ENCODE measurements at regions not wholly inside any gene's neighbourhood (a gene's known extent, or its start where the extent isn't known, plus 50 kb on each side); places are given as distances from the start of the nearest gene placed in this dataset.

GRCh38 chr12:30202521-30203254 lies 418.9 kb upstream of the TMTC1 start:
- H3K4me3 Mint-ChIP-seq = no peak overlapping the region
- Histone ChIP-seq H3K9me3 (ENCODE audit: control insufficient read depth in 1 of 2, low read length in 2 of 2) (no peaks in the 10 kb centered on the region), H3K4me3 (ENCODE audit: low read length in 2 of 2) (no peak overlapping the region), H3K27me3 (ENCODE audit: insufficient read depth, low read length) (no peaks in the 10 kb centered on the region), H3K4me1 (ENCODE audit: insufficient read depth, low read length) (no peaks in the 10 kb centered on the region), H3K36me3 (ENCODE audit: insufficient read depth, low read length) (no peaks in the 10 kb centered on the region), H3K27ac (ENCODE audit: low read depth, low read length) (no peak overlapping the region)
- H3K27me3 Mint-ChIP-seq = peaks cover 0 to 6% of the 10 kb centered on the region in 2 donors
- H3K27ac Mint-ChIP-seq = no peak overlapping the region
- POLR2A ChIA-PET (ENCODE audit: partially characterized antibody) = no interaction called here
- H3K36me3 Mint-ChIP-seq = no peaks in the 10 kb centered on the region
- intact Hi-C loops (cut with micrococcal nuclease) = no loop called here
- H3K9me3 Mint-ChIP-seq = peaks cover 0 to 1% (median 0%) of the 10 kb centered on the region in 8 donors
- no peaks in the 10 kb centered on the region for H3K4me1 Mint-ChIP-seq
- CTCF ChIA-PET (ENCODE audit: partially characterized antibody) = no interaction called here
- no peak for DNase-seq

GRCh38 chr12:30201301-30202160 lies 417.8 kb upstream of the TMTC1 start:
- no peak overlapping the region for H3K4me3 ChIP-seq (ENCODE audit: low read length in 2 of 2)
- H3K4me1 ChIP-seq (ENCODE audit: insufficient read depth, low read length) = no peaks in the 10 kb centered on the region
- H3K9me3 Mint-ChIP-seq = peaks cover 0 to 1% (median 0%) of the 10 kb centered on the region in 8 donors
- H3K36me3 Mint-ChIP-seq = no peaks in the 10 kb centered on the region
- H3K4me1 Mint-ChIP-seq = no peaks in the 10 kb centered on the region
- CTCF ChIA-PET (ENCODE audit: partially characterized antibody) = no interaction called here
- H3K27ac ChIP-seq (ENCODE audit: low read depth, low read length) = no peak overlapping the region
- H3K36me3 ChIP-seq (ENCODE audit: insufficient read depth, low read length) = no peaks in the 10 kb centered on the region
- no peaks in the 10 kb centered on the region for H3K27me3 ChIP-seq (ENCODE audit: insufficient read depth, low read length)
- intact Hi-C loops (cut with micrococcal nuclease) = no loop called here
- H3K27ac Mint-ChIP-seq = no peak overlapping the region
- POLR2A ChIA-PET (ENCODE audit: partially characterized antibody) = no interaction called here
- no peak for DNase-seq
- no peak overlapping the region for H3K4me3 Mint-ChIP-seq
- no peaks in the 10 kb centered on the region for H3K9me3 ChIP-seq (ENCODE audit: control insufficient read depth in 1 of 2, low read length in 2 of 2)
- H3K27me3 Mint-ChIP-seq = peaks cover 0 to 6% of the 10 kb centered on the region in 2 donors

- ChIA-PET POLR2A (ENCODE audit: partially characterized antibody) (no interaction called here), CTCF (ENCODE audit: partially characterized antibody) (no interaction called here)
- Mint-ChIP-seq H3K36me3 (no peaks in the 10 kb centered on the region), H3K9me3 (peaks cover 0 to 1% (median 0%) of the 10 kb centered on the region in 8 donors), H3K4me3 (no peak overlapping the region), H3K27me3 (peaks cover 0 to 6% of the 10 kb centered on the region in 2 donors), H3K27ac (no peak overlapping the region), H3K4me1 (no peaks in the 10 kb centered on the region)
- intact Hi-C loops (cut with micrococcal nuclease) = no loop called here
- no peaks in the 10 kb centered on the region for H3K36me3 ChIP-seq (ENCODE audit: insufficient read depth, low read length)
- no peaks in the 10 kb centered on the region for H3K27me3 ChIP-seq (ENCODE audit: insufficient read depth, low read length)
- no peak overlapping the region for H3K4me3 ChIP-seq (ENCODE audit: low read length in 2 of 2)
- H3K9me3 ChIP-seq (ENCODE audit: control insufficient read depth in 1 of 2, low read length in 2 of 2) = no peaks in the 10 kb centered on the region
- H3K4me1 ChIP-seq (ENCODE audit: insufficient read depth, low read length) = no peaks in the 10 kb centered on the region
- DNase-seq = no peak
- H3K27ac ChIP-seq (ENCODE audit: low read depth, low read length) = no peak overlapping the region
Measured at GRCh38 chr12:30200864-30201263, 417.1 kb upstream of the TMTC1 start.

GRCh38 chr12:30197392-30198057 lies 413.8 kb upstream of the TMTC1 start:
- Mint-ChIP-seq H3K27ac (no peak overlapping the region), H3K9me3 (no peaks in the 10 kb centered on the region), H3K27me3 (peaks cover 0 to 6% of the 10 kb centered on the region in 2 donors), H3K36me3 (no peaks in the 10 kb centered on the region), H3K4me1 (no peaks in the 10 kb centered on the region), H3K4me3 (no peak overlapping the region)
- no peak for DNase-seq
- POLR2A ChIA-PET (ENCODE audit: partially characterized antibody) = no interaction called here
- Histone ChIP-seq H3K27me3 (ENCODE audit: insufficient read depth, low read length) (no peaks in the 10 kb centered on the region), H3K4me3 (ENCODE audit: low read length in 2 of 2) (no peak overlapping the region), H3K9me3 (ENCODE audit: control insufficient read depth in 1 of 2, low read length in 2 of 2) (no peaks in the 10 kb centered on the region), H3K36me3 (ENCODE audit: insufficient read depth, low read length) (no peaks in the 10 kb centered on the region), H3K4me1 (ENCODE audit: insufficient read depth, low read length) (no peaks in the 10 kb centered on the region), H3K27ac (ENCODE audit: low read depth, low read length) (no peak overlapping the region)
- intact Hi-C loops (cut with micrococcal nuclease) = no loop called here
- CTCF ChIA-PET (ENCODE audit: partially characterized antibody) = no interaction called here

- intact Hi-C loops (cut with micrococcal nuclease) = no loop called here
- H3K4me1 Mint-ChIP-seq = no peaks in the 10 kb centered on the region
Measured at GRCh38 chr12:30191696-30192455, 408.1 kb upstream of the TMTC1 start.

GRCh38 chr12:30188602-30189326 lies 405.0 kb upstream of the TMTC1 start:
- Histone ChIP-seq H3K9me3 (ENCODE audit: control insufficient read depth in 1 of 2, low read length in 2 of 2) (no peaks in the 10 kb centered on the region), H3K36me3 (ENCODE audit: insufficient read depth, low read length) (no peaks in the 10 kb centered on the region), H3K27me3 (ENCODE audit: insufficient read depth, low read length) (no peaks in the 10 kb centered on the region), H3K27ac (ENCODE audit: low read depth, low read length) (no peak overlapping the region), H3K4me1 (ENCODE audit: insufficient read depth, low read length) (no peaks in the 10 kb centered on the region), H3K4me3 (ENCODE audit: low read length in 2 of 2) (no peak overlapping the region)
- H3K27ac Mint-ChIP-seq = no peak overlapping the region
- CTCF ChIA-PET (ENCODE audit: partially characterized antibody) = no interaction called here
- no peaks in the 10 kb centered on the region for H3K27me3 Mint-ChIP-seq
- intact Hi-C loops (cut with micrococcal nuclease) = no loop called here
- no peak overlapping the region for H3K4me3 Mint-ChIP-seq
- H3K36me3 Mint-ChIP-seq = no peaks in the 10 kb centered on the region
- no peak for DNase-seq
- no peaks in the 10 kb centered on the region for H3K9me3 Mint-ChIP-seq
- POLR2A ChIA-PET (ENCODE audit: partially characterized antibody) = no interaction called here
- H3K4me1 Mint-ChIP-seq = no peaks in the 10 kb centered on the region

More at GRCh38 chr12:30191696-30192455, 408.1 kb upstream of the TMTC1 start:
- ChIA-PET CTCF (ENCODE audit: partially characterized antibody) (no interaction called here), POLR2A (ENCODE audit: partially characterized antibody) (no interaction called here)
- H3K9me3 Mint-ChIP-seq = no peaks in the 10 kb centered on the region
- no peak overlapping the region for H3K4me3 ChIP-seq (ENCODE audit: low read length in 2 of 2)
- H3K27ac ChIP-seq (ENCODE audit: low read depth, low read length) = no peak overlapping the region
- no peaks in the 10 kb centered on the region for H3K27me3 Mint-ChIP-seq
- no peak overlapping the region for H3K27ac Mint-ChIP-seq
- H3K9me3 ChIP-seq (ENCODE audit: control insufficient read depth in 1 of 2, low read length in 2 of 2) = no peaks in the 10 kb centered on the region
- no peaks in the 10 kb centered on the region for H3K27me3 ChIP-seq (ENCODE audit: insufficient read depth, low read length)
- no peak overlapping the region for H3K4me3 Mint-ChIP-seq
- H3K36me3 Mint-ChIP-seq = no peaks in the 10 kb centered on the region
- DNase-seq = no peak
- no peaks in the 10 kb centered on the region for H3K36me3 ChIP-seq (ENCODE audit: insufficient read depth, low read length)
- H3K4me1 ChIP-seq (ENCODE audit: insufficient read depth, low read length) = no peaks in the 10 kb centered on the region
